ENCODE measurements at regions not wholly inside any gene's neighbourhood (a gene's known extent, or its start where the extent isn't known, plus 50 kb on each side); places are given as distances from the start of the nearest gene placed in this dataset.

DNA sequence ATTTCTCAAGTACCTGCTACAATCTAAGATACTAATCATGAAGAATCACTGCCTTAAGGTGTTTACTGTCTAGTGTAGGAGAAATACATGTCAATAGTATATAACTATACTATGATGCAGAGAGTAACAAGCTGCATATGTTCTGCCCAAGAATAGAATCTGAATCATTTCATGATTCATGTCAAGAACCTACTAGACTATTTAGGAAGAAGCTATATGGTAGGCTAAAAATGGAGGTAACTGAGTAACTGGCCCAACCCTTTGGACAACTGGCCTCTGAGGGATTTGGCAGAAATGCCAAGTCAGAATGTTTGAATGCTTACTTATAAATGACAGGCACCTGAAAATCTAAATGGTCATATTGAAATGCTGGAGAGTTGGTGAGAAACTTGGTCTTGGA lies 59.9 kb upstream of the DGKG start:
- TF ChIP-seq RAD21 (IDR thresholded peaks at IDR 0.05; ENCODE audit: low read depth) (no peak), CREB1 (IDR thresholded peaks at IDR 0.05; ENCODE audit: low read depth) (no peak), YY1 (IDR thresholded peaks at IDR 0.05; ENCODE audit: low read depth) (no peak), EGR1 (IDR thresholded peaks at IDR 0.05) (no peak)
- TF ChIP-seq, protein P1, sequence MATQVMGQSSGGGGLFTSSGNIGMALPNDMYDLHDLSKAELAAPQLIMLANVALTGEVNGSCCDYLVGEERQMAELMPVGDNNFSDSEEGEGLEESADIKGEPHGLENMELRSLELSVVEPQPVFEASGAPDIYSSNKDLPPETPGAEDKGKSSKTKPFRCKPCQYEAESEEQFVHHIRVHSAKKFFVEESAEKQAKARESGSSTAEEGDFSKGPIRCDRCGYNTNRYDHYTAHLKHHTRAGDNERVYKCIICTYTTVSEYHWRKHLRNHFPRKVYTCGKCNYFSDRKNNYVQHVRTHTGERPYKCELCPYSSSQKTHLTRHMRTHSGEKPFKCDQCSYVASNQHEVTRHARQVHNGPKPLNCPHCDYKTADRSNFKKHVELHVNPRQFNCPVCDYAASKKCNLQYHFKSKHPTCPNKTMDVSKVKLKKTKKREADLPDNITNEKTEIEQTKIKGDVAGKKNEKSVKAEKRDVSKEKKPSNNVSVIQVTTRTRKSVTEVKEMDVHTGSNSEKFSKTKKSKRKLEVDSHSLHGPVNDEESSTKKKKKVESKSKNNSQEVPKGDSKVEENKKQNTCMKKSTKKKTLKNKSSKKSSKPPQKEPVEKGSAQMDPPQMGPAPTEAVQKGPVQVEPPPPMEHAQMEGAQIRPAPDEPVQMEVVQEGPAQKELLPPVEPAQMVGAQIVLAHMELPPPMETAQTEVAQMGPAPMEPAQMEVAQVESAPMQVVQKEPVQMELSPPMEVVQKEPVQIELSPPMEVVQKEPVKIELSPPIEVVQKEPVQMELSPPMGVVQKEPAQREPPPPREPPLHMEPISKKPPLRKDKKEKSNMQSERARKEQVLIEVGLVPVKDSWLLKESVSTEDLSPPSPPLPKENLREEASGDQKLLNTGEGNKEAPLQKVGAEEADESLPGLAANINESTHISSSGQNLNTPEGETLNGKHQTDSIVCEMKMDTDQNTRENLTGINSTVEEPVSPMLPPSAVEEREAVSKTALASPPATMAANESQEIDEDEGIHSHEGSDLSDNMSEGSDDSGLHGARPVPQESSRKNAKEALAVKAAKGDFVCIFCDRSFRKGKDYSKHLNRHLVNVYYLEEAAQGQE (IDR thresholded peaks at IDR 0.05; ENCODE audit: low read depth), result no peak
